SU-DHL-6 (cell line): ENCODE measurements at regions not wholly inside any gene's neighbourhood (a gene's known extent, or its start where the extent isn't known, plus 50 kb on each side); places are given as distances from the start of the nearest gene placed in this dataset.

ENCODE experiments used
- EZH2phosphoT487 ChIP-seq: fragments of 200-600 bp; sonication (generic), shearing (Covaris generic); conservative IDR thresholded peaks from 2 replicates; pipeline ENCODE4 v1.6.1; 2018; ENCODE audit warnings: mild to moderate bottlenecking, antibody characterized with exemption, low read length, moderate library complexity, mixed read lengths
- TF ChIP-seq, protein P1 (sequence below): fragments of 200-600 bp; sonication (generic); IDR thresholded peaks from one replicate; pipeline ENCODE4 v1.5.1; 2017; ENCODE audit warnings: antibody characterized with exemption, mild to moderate bottlenecking, low read length, moderate library complexity; ENCODE audit not compliant: insufficient read depth, poor library complexity, severe bottlenecking

DNA sequence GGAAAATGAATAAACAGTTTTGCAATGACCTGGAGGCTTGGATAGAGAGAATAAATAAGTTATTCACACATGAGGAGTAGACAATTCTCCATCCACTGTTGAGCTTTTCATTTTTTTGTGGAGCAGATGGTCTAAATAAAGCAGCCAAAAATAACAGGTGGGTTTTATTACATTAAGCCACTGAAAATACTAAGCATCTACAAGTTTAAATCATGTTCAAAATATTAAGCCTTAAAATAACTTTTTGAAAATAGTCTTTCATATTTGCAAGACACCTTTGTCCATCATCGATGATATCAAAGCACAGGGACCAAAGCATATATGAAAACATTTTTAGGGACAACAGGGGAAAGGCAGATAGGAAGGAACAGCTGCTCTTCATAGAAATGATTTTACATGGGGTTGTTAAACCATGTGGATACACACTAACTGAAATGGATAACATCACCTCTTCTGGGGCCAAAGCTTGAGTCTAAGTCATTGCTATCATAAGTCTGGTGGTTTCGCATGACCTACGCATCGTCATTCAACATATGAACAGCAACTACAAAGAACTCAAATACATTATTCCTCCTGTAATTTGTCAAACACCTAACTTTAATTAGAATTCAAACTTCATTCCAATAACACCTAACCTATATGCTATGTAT is 197.6 kb upstream of the CHST9 start:
- TF ChIP-seq, protein P1, sequence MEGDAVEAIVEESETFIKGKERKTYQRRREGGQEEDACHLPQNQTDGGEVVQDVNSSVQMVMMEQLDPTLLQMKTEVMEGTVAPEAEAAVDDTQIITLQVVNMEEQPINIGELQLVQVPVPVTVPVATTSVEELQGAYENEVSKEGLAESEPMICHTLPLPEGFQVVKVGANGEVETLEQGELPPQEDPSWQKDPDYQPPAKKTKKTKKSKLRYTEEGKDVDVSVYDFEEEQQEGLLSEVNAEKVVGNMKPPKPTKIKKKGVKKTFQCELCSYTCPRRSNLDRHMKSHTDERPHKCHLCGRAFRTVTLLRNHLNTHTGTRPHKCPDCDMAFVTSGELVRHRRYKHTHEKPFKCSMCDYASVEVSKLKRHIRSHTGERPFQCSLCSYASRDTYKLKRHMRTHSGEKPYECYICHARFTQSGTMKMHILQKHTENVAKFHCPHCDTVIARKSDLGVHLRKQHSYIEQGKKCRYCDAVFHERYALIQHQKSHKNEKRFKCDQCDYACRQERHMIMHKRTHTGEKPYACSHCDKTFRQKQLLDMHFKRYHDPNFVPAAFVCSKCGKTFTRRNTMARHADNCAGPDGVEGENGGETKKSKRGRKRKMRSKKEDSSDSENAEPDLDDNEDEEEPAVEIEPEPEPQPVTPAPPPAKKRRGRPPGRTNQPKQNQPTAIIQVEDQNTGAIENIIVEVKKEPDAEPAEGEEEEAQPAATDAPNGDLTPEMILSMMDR, result no peak
- TF ChIP-seq EZH2phosphoT487, result no peak
